Putamen (tissue), 1 donor: ENCODE measurements at regions not wholly inside any gene's neighbourhood (a gene's known extent, or its start where the extent isn't known, plus 50 kb on each side); places are given as distances from the start of the nearest gene placed in this dataset.
"Not testable (repeated sequence)": the region's sequence is repeated elsewhere in the genome, so short reads cannot be mapped to it uniquely, and the experiment has no call there.

Source experiments
- DNase-seq: peaks from one replicate; pipeline ENCODE4 v3.0.0-alpha.2; 2016; ENCODE audit warnings: low spot score

- DNase-seq, result no peak
Measured at GRCh38 chr3:20478436-20478835, 292.4 kb upstream of the SGO1 start.

DNA sequence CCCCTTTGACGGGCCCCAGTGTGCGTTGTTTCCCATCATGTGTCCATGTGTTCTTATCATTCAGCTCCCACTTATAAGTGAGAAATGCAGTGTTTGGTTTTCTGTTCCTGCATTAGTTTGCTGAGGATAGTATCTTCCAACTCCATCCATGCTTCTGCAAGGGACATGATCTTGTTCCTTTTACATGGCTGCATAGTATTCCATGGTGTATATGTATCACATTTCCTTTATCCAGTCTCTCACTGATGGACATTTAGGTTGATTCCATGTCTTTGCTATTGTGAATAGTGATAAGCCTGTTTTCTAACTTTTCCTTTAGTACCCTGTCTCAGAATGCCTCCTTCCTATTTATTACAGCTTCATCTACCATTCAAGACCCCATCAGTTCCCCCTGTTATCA lies 278.2 kb upstream of the SGO1 start:
- DNase-seq, result not testable (repeated sequence)

- no peak for DNase-seq
Measured at GRCh38 chr3:20462723-20463122, 276.7 kb upstream of the SGO1 start.

DNA sequence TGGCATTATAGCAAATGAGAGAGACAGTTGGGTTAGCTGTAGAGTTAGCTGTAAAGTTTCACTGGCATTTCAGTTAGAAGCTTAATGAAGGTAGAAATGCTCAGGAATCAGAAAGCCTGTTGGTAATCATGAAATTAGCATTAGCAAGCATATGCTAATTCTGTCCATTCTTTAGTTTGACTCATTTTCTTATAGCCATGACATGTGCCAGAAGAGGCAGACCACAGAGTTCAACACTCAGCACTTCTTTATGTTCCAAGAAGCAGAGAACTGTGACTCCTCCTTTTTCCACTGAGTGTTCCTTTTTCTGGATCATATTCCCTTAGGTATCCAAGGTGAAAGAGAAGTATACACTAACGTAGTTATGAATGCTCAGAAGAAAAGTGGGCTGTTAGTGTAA lies 276.2 kb upstream of the SGO1 start:
- DNase-seq, result no peak

- no peak for DNase-seq
Measured at GRCh38 chr3:20458994-20459716, 273.1 kb upstream of the SGO1 start.

GRCh38 chr3:20456511-20456910 lies 270.5 kb upstream of the SGO1 start:
- no peak for DNase-seq

GRCh38 chr3:20451170-20451569 lies 265.2 kb upstream of the SGO1 start:
- DNase-seq, result no peak

GRCh38 chr3:20450611-20451010 lies 264.6 kb upstream of the SGO1 start:
- no peak for DNase-seq

- DNase-seq, result no peak
Measured at GRCh38 chr3:20442846-20443245, 256.8 kb upstream of the SGO1 start.

GRCh38 chr3:20427268-20427667 lies 241.3 kb upstream of the SGO1 start:
- not testable (repeated sequence) for DNase-seq

DNA sequence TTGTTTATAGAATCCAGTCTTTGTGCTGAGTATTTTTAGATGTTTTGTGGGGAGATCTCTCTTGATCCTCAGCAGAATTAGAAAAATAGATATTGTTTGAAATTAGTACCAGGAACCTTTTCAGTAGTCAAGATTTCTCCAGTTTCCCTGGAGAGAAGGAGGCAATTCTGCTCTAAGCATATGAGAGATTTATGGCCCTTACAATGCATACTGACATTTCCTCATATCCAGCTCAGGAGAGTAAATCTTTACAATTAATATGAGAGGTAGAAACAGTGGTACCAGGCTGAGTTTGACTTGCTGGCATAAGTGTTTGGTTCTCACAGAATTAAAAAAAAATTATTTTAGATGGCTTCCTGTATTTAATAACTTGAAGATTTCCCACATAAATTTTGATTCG lies 239.1 kb upstream of the SGO1 start:
- no peak for DNase-seq

- no peak for DNase-seq
Measured at GRCh38 chr3:20424086-20424485, 238.1 kb upstream of the SGO1 start.

GRCh38 chr3:20422391-20422790 lies 236.4 kb upstream of the SGO1 start:
- DNase-seq, result no peak

DNA sequence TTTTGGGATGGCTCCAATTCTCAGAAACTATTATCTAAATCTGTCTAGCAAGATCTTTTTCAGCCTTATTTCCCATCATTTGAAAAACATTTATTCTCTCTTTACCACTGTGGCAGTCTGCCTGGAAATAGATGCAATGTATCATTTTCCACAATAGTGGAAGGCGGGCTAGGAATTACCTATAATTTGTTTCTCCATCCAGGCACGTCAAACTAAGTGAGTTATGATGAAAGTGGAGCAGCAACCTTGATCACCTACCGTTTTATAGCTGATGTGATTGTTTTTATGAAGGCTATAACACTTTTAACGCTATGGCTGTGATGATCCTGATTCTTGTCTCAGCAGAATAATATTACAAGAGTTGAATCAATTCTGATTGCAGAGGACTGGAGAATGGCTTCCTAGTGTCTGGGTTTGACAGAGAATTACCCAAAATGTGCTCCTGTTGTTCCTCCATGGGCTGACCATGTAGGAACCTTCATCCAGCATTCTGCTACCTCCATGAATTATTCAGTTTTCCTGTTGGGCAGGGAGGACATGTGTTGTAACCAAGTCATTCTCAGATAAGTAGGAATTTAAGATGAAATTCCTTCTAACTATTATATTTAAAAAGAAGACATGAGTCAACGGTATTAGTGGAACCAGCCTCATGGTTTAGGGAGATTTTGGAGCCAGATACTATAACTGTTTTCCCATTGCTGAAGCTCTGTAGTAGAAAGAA lies 231.5 kb upstream of the SGO1 start:
- no peak for DNase-seq

- DNase-seq, result peak; percentile 49
Measured at GRCh38 chr3:20406611-20407011, 220.6 kb upstream of the SGO1 start.

DNA sequence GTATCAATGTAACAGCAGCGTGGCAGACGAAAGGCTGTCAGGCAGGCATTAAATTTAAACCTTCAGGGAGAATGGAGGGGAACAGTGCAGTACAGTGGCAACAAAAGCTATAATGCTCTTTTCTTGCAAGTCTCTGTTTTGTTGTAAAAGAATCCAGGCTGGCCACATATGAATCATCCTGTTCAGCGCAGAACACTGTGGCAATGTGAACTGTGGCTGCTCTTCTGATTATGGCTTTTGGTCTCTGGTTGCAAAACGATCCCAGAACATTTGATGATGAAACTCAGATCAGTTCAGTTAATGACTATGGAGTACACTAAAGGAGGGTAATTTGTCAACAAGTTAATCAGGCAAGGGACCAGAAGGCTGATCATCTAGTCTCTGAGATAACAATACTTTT lies 219.7 kb upstream of the SGO1 start:
- DNase-seq, result no peak

DNA sequence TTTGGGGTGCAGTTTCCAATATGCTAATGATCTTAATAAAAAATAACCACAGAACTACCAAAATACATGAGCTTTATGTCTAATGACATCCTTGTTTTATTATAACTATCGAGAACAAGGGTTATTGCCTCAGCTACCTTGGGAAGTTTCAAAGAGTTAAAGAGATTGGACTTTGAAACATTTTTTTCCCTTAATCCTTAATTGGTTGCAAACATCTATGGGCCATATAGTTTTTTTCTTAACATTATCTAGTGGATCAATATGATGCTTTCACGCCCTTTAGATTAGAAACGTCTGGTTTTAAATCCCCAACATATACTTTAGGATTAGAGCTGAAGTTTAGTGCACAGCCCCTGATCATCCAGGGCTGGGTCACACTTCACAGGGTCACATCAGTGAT lies 219.2 kb upstream of the SGO1 start:
- no peak for DNase-seq

DNA sequence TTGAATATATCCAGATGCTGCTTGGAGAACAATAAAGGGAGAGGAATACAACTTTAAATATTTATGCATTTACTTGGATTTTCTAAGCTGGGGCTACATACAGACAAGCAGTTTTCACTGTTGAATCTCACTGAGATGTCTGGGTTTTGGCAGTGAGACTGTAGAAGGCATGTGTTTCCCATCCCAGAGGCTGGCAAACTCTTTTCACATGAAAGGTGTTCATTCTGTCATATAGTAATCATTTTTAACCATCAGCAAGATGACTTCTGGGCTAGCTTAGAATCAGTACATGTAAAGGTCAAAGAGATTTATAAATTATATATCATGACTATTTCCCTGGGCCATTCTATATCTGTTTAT lies 218.7 kb upstream of the SGO1 start:
- no peak for DNase-seq

- no peak for DNase-seq
Measured at GRCh38 chr3:20403986-20404740, 218.2 kb upstream of the SGO1 start.

DNA sequence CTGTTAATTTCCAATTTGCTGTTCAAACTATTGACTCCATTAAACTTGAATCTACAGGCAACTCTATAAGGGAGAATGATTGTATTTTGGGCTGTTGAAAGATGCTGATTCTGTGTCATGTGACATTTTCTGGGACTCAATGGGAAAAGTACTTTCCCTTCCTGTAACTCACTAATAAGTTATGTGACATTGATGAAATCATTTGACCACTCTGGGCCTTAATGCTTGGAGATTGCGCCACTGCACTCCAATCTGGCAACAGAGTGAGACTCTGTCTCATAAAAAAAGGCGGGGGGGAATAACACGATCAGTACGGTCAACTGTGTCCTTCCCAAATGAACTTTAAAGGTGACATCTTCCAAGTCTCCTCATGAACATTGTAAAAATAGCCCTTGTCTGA lies 215.2 kb upstream of the SGO1 start:
- DNase-seq, result no peak

- DNase-seq, result peak; percentile 65
Measured at GRCh38 chr3:20400686-20401085, 214.7 kb upstream of the SGO1 start.

DNA sequence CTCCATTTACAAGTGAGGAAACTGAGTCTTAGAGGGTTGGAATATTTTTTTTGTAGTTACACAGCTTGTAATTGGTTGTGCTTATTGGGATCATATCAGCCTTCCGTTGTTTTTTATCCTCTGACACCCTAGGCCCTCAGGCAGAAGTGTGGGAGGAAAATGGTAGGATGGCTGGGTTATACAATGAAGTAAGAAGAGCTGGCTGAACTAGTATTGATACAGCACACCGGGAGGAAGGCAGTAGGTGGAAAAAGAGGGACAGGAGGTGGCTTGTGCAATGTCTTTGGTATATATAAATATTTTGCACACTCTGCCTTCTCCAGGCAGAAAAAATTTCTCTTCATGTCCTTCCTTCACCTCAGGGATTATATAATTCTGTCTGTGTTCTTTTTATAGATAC lies 214.3 kb upstream of the SGO1 start:
- peak; percentile 74 for DNase-seq

DNA sequence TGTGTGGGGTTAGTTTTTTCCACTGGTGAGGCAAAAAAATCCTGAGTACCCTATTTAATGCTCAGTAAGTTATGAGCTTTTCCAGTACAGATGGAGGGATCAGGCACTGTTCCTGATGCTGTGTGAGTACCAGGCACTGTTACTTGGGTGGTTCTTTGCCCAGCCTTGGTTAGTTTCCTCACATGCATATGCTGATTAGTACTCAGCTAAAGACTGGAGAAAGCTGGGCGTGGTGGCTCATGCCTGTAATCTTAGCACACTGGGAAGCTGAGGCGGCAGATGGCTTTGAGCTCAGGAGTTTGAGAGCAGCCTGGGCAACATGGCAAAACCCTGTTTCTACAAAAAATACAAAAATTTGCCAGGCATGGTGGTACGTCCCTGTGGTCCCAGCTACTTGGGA lies 210.3 kb upstream of the SGO1 start:
- no peak for DNase-seq
